WERI-Rb-1 (cell line): ENCODE measurements at regions not wholly inside any gene's neighbourhood (a gene's known extent, or its start where the extent isn't known, plus 50 kb on each side); places are given as distances from the start of the nearest gene placed in this dataset.

Experiments
- DNase-seq: peaks from one replicate; pipeline ENCODE4 v3.0.0-alpha.2; 2020
- H3K27ac ChIP-seq: fragments of 250-450 bp; sonication (Bioruptor Pico); 2 replicates; pipeline ENCODE4 v1.5.1; 2020; ENCODE audit warnings: mild to moderate bottlenecking, moderate library complexity
- H3K27me3 ChIP-seq: fragments of 250-450 bp; sonication (Bioruptor Pico); 2 replicates; pipeline ENCODE4 v1.5.1; 2021; ENCODE audit warnings: mild to moderate bottlenecking, low read depth, moderate library complexity; ENCODE audit not compliant: insufficient read depth, severe bottlenecking
- H3K36me3 ChIP-seq: fragments of 250-450 bp; sonication (Bioruptor Pico); 2 replicates; pipeline ENCODE4 v1.5.1; 2020; ENCODE audit warnings: mild to moderate bottlenecking, moderate library complexity
- H3K4me3 ChIP-seq: 2 replicates; pipeline ENCODE4 v1.5.1; 2011; ENCODE audit warnings: low read depth, mild to moderate bottlenecking, control low read depth, low read length
- H3K9me3 ChIP-seq: fragments of 250-450 bp; sonication (Bioruptor Pico); 2 replicates; pipeline ENCODE4 v1.5.1; 2021; ENCODE audit warnings: mild to moderate bottlenecking, moderate library complexity; ENCODE audit not compliant: severe bottlenecking
- TF ChIP-seq, protein P1 (sequence below): IDR thresholded peaks from 2 replicates; pipeline ENCODE4 v1.5.1; 2011; ENCODE audit warnings: low read depth, mild to moderate bottlenecking, control low read depth, inconsistent platforms, low read length

DNA sequence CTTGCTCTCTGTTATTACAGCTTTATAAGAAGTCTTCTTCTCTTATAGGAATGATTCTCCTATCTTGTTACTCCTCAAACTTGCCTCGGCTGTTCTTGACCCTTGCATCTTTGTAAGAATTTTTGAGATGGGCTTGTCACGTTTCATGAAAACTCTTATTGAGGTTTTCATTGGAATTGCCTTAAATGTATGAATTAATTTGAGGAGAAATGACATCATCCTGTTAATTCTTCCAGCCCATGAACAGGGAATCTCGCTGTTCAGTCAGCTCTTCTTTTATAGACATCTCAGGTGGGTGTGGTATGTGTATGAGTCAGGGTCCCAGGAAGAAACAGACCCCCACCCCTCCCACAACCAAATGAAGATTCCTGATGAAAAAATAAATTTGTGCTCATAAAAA lies 107.1 kb upstream of the MYL2 start:
- no peaks in the 10 kb centered on the region for H3K36me3 ChIP-seq
- no peak for DNase-seq
- no peak overlapping the region for H3K27ac ChIP-seq
- H3K9me3 ChIP-seq, result no peaks in the 10 kb centered on the region
- no peaks in the 10 kb centered on the region for H3K27me3 ChIP-seq
- TF ChIP-seq, protein P1, sequence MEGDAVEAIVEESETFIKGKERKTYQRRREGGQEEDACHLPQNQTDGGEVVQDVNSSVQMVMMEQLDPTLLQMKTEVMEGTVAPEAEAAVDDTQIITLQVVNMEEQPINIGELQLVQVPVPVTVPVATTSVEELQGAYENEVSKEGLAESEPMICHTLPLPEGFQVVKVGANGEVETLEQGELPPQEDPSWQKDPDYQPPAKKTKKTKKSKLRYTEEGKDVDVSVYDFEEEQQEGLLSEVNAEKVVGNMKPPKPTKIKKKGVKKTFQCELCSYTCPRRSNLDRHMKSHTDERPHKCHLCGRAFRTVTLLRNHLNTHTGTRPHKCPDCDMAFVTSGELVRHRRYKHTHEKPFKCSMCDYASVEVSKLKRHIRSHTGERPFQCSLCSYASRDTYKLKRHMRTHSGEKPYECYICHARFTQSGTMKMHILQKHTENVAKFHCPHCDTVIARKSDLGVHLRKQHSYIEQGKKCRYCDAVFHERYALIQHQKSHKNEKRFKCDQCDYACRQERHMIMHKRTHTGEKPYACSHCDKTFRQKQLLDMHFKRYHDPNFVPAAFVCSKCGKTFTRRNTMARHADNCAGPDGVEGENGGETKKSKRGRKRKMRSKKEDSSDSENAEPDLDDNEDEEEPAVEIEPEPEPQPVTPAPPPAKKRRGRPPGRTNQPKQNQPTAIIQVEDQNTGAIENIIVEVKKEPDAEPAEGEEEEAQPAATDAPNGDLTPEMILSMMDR, result no peak
- no peak overlapping the region for H3K4me3 ChIP-seq

DNA sequence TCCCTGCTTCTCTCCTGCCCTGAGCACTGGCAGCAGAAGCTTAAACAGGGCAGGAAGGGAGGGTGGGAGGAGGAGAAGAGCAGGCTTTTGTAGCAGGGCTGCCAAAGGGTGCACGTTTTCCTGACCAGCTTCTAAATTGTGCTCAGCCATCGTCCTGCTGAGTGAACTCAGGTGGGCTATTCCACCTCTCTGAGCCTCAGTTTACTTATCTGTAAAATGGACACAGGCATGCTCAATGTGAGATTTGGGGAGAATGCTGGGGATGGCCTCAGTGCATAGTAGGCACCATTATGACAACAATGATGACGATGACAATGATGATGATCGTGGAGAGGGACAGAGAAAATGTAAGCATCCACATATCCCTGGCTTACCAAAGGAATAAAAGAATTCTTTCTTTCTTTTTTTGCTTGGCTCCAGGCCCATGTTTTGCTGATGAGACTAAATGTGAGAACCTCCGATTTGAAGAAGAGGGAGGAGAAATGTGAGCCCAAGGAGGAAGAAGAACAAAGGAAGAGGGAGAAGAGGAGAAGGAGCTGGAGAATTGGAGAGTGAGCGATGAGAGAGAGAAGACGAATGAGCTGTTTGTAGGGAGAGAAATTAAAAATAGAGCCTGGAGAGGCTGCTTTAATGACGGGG lies 105.5 kb upstream of the MYL2 start:
- DNase-seq, result no peak
- TF ChIP-seq, protein P1, result no peak
- Histone ChIP-seq H3K4me3 (no peak overlapping the region), H3K27me3 (no peaks in the 10 kb centered on the region), H3K27ac (no peak overlapping the region), H3K36me3 (no peaks in the 10 kb centered on the region), H3K9me3 (no peaks in the 10 kb centered on the region)

DNA sequence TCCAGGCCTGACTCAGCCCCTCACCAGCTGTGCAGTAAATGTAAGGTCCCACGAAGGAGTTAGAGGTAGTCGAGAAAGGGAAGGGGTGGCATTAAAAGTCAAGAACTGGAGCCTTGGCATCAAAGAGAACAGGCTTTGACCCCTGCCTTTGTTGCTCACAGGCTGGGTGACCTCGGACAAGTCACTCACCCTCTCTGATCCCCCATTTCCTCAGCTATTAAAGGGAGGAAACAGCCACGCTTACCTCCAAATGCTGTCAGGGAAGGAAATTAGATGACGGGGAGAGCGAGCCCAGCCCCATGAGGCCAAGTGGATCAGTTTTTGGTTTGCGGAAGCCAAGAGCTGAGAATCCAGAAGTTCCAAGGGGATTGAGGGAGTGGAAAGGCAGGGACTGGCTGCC lies 104.9 kb upstream of the MYL2 start:
- no peak for DNase-seq
- H3K27me3 ChIP-seq, result no peaks in the 10 kb centered on the region
- no peak overlapping the region for H3K4me3 ChIP-seq
- TF ChIP-seq, protein P1, result no peak
- no peaks in the 10 kb centered on the region for H3K9me3 ChIP-seq
- H3K27ac ChIP-seq, result no peak overlapping the region
- H3K36me3 ChIP-seq, result no peaks in the 10 kb centered on the region

DNA sequence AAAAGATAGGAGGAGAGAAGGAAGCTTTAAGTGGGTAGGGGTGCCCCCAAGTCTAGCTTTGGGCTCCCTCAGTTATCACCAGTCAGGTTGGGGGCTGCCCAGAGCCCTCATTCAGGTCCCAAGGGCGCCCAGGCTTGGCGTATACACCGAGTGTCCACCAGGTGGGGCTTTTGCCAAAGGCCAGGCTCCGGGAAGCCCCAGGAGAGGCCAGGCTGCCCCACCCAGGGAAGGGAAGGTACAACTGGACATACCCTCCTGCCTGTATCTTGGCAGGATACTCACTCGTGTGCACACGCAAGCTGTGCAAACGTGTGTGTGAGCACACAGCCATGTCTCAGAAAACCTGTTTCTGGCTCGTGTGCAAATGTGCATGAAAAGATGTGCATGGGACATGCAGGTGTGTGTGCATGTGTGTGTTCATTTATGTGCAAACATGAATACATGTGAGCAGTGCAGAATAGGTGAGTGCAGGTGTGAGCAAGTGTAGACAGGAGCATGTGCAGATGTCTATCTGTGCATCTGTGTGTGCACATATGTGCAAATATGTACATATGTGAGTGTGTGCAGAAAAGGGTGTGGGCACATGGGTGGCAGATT lies 103.9 kb upstream of the MYL2 start:
- TF ChIP-seq, protein P1, result peak; percentile 91
- no peak overlapping the region for H3K27ac ChIP-seq
- DNase-seq, result peak; percentile 84
- H3K27me3 ChIP-seq, result no peaks in the 10 kb centered on the region
- H3K36me3 ChIP-seq, result no peaks in the 10 kb centered on the region
- no peak overlapping the region for H3K4me3 ChIP-seq
- peaks cover 6% of the 10 kb centered on the region for H3K9me3 ChIP-seq

DNA sequence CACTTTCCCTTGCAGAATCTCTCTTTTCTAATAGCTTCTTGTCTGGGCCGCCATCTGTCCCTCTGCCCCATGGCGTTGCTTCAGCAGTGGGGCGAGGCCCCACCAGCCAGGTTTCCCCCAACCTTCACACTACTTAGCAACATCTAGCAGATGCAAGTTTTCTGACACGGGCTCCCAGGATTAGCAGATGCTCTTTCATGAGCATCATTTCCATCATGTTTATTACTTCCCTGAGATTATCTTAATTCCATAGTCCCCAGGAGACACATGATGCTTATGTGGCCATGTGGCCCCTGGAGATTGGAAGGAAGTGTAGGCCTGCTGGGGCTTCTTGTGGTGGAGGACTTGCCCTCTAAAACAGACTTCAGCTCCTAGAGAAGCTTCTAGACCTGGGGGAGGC lies 102.0 kb upstream of the MYL2 start:
- DNase-seq, result peak; percentile 66
- H3K36me3 ChIP-seq, result no peaks in the 10 kb centered on the region
- 0 out of 2 replicates have a peak overlapping the region, but pooled peaks have one; percentile 11 for H3K27ac ChIP-seq
- TF ChIP-seq, protein P1, result no peak
- H3K4me3 ChIP-seq, result no peak overlapping the region
- H3K27me3 ChIP-seq, result no peaks in the 10 kb centered on the region
- peaks cover 6% of the 10 kb centered on the region for H3K9me3 ChIP-seq

DNA sequence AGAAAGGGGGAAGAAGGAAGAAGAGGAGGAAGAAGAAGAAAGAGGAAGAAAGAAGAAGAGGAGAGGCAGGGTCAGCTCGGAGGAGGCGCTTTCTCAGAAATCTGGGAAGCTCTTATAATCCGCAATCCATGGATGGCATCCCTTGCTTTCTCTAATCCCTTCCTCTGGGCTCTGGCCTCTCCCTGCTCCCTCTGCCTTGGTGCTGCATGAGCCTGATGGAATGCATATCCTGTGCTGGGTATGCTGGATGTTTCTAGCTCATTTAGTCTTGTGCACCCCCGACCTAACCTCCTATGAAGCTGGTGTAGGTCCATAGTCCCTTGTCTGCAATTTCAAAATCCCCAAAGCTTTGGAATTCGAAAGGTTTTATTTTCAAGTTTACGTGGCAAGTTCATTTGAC lies 94.2 kb upstream of the MYL2 start:
- DNase-seq, result peak; percentile 38
- H3K36me3 ChIP-seq, result no peaks in the 10 kb centered on the region
- TF ChIP-seq, protein P1, result no peak
- H3K27me3 ChIP-seq, result no peaks in the 10 kb centered on the region
- no peak overlapping the region for H3K27ac ChIP-seq
- H3K4me3 ChIP-seq, result no peak overlapping the region
- peaks cover under 1% of the 10 kb centered on the region for H3K9me3 ChIP-seq
